ENCODE measurements at regions not wholly inside any gene's neighbourhood (a gene's known extent, or its start where the extent isn't known, plus 50 kb on each side); places are given as distances from the start of the nearest gene placed in this dataset.

DNA sequence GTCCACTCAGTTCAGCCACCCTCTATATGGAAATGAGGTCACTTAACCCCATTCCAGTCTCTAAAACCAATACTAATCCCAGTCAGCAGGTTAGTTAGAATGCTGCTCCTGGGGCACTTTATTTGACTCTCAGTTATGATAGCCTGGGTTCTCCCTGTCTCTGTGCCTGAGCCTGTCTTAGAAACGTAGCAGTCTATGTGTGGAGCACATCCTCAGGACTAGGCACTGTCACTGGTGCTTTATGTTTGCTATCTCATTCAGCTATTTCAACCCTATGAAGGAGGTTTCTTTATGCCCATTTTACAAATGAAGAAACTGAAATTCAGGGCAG lies 152.5 kb upstream of the PKDCC start:
- Histone ChIP-seq H2AFZ (ENCODE audit: control insufficient read depth, low read depth, low read length) (no peak overlapping the region), H3K4me2 (ENCODE audit: control insufficient read depth, insufficient read depth) (no peak overlapping the region), H3K27ac (ENCODE audit: control insufficient read depth, insufficient read depth) (no peak overlapping the region), H3K4me3 (no peak overlapping the region), H3K79me2 (ENCODE audit: control insufficient read depth, insufficient read depth, low read length) (no peaks in the 10 kb centered on the region), H3K36me3 (ENCODE audit: control insufficient read depth in 2 of 2, insufficient read depth in 2 of 2, low read length in 1 of 2) (no peaks in the 10 kb centered on the region), H3K4me1 (ENCODE audit: control insufficient read depth, insufficient read depth, low read length) (peaks cover 6% of the 10 kb centered on the region), H3K9ac (ENCODE audit: control insufficient read depth, insufficient read depth, low read length) (no peak overlapping the region), H3K27me3 (replicated peaks in 1 of 2; ENCODE audit: control insufficient read depth in 2 of 2, insufficient read depth in 2 of 2, low read length in 1 of 2) (no peaks in the 10 kb centered on the region; a peak in 2 of 4 replicates), H4K20me1 (ENCODE audit: control insufficient read depth, insufficient read depth) (no peaks in the 10 kb centered on the region), H3K9me3 (replicated peaks; ENCODE audit: control insufficient read depth, insufficient read depth, low read length) (no peaks in the 10 kb centered on the region)
- FAIRE-seq (no peak), ATAC-seq (no peak), DNase-seq (ENCODE audit: low read depth, low spot score) (no peak)
- in situ Hi-C loops (cut with MboI) = no loop called here
- POLR2A ChIA-PET = no interaction called here
- RAD21 ChIA-PET (ENCODE audit: unreplicated experiment) = no interaction called here
- no TSS peak for BruUV-seq (replicated peaks)
- TF ChIP-seq MXI1 (IDR thresholded peaks at IDR 0.05; ENCODE audit: low read depth, low read length) (no peak), TCF3 (IDR thresholded peaks at IDR 0.05; ENCODE audit: borderline replicate concordance, insufficient read depth, low read depth, low read length) (no peak), SKIL (IDR thresholded peaks at IDR 0.05; ENCODE audit: low read depth, poor library complexity, severe bottlenecking) (no peak), FOXK2 (IDR thresholded peaks at IDR 0.05) (no peak), EP300 (IDR thresholded peaks at IDR 0.05; ENCODE audit: borderline replicate concordance in 1 of 2, control insufficient read depth in 1 of 2, low read depth in 2 of 2, low read length in 2 of 2) (no peak), HCFC1 (IDR thresholded peaks at IDR 0.05; ENCODE audit: low read length) (no peak), ESRRA (IDR thresholded peaks at IDR 0.05; ENCODE audit: low read length) (no peak), CBX5 (IDR thresholded peaks at IDR 0.05; ENCODE audit: low read depth) (no peak), NFYB (IDR thresholded peaks at IDR 0.05; ENCODE audit: insufficient read depth, low read depth, low read length) (no peak), CEBPZ (IDR thresholded peaks at IDR 0.05; ENCODE audit: low read depth, low read length) (no peak), RAD51 (IDR thresholded peaks at IDR 0.05) (no peak)
- TF ChIP-seq, protein P1, sequence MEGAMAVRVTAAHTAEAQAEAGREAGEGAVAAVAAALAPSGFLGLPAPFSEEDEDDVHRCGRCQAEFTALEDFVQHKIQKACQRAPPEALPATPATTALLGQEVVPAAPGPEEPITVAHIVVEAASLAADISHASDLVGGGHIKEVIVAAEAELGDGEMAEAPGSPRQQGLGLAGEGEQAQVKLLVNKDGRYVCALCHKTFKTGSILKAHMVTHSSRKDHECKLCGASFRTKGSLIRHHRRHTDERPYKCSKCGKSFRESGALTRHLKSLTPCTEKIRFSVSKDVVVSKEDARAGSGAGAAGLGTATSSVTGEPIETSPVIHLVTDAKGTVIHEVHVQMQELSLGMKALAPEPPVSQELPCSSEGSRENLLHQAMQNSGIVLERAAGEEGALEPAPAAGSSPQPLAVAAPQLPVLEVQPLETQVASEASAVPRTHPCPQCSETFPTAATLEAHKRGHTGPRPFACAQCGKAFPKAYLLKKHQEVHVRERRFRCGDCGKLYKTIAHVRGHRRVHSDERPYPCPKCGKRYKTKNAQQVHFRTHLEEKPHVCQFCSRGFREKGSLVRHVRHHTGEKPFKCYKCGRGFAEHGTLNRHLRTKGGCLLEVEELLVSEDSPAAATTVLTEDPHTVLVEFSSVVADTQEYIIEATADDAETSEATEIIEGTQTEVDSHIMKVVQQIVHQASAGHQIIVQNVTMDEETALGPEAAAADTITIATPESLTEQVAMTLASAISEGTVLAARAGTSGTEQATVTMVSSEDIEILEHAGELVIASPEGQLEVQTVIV (IDR thresholded peaks at IDR 0.05; ENCODE audit: borderline replicate concordance, partially characterized antibody) = no peak
- TF ChIP-seq, protein P2, sequence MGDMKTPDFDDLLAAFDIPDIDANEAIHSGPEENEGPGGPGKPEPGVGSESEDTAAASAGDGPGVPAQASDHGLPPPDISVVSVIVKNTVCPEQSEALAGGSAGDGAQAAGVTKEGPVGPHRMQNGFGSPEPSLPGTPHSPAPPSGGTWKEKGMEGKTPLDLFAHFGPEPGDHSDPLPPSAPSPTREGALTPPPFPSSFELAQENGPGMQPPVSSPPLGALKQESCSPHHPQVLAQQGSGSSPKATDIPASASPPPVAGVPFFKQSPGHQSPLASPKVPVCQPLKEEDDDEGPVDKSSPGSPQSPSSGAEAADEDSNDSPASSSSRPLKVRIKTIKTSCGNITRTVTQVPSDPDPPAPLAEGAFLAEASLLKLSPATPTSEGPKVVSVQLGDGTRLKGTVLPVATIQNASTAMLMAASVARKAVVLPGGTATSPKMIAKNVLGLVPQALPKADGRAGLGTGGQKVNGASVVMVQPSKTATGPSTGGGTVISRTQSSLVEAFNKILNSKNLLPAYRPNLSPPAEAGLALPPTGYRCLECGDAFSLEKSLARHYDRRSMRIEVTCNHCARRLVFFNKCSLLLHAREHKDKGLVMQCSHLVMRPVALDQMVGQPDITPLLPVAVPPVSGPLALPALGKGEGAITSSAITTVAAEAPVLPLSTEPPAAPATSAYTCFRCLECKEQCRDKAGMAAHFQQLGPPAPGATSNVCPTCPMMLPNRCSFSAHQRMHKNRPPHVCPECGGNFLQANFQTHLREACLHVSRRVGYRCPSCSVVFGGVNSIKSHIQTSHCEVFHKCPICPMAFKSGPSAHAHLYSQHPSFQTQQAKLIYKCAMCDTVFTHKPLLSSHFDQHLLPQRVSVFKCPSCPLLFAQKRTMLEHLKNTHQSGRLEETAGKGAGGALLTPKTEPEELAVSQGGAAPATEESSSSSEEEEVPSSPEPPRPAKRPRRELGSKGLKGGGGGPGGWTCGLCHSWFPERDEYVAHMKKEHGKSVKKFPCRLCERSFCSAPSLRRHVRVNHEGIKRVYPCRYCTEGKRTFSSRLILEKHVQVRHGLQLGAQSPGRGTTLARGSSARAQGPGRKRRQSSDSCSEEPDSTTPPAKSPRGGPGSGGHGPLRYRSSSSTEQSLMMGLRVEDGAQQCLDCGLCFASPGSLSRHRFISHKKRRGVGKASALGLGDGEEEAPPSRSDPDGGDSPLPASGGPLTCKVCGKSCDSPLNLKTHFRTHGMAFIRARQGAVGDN (IDR thresholded peaks at IDR 0.05) = no peak
- WGBS (ENCODE audit: insufficient coverage, insufficient replicate concordance, low lambda C conversion rate, missing lambda C conversion rate) = 0% methylated on average over 1 of the region's 1 CpG
- intact Hi-C loops (cut with micrococcal nuclease; ENCODE audit: unreplicated experiment) = no loop called here
- SMC1A ChIA-PET (ENCODE audit: uncharacterized antibody, unreplicated experiment) = interaction anchor here (0.9 to 1.2 kb wide), 2 partner anchors 19 to 26 kb away, joined by 3 read pairs; no protein-coding TSS in a partner anchor
- CTCF ChIA-PET = no interaction called here

Data from GM12878 (cell line).